H9 (cell line): ENCODE measurements at regions not wholly inside any gene's neighbourhood (a gene's known extent, or its start where the extent isn't known, plus 50 kb on each side); places are given as distances from the start of the nearest gene placed in this dataset.

Experiments used
- DNase-seq: peaks from one replicate; pipeline ENCODE4 v3.0.0-alpha.2; 2017
- H2AFZ ChIP-seq: one replicate; pipeline ENCODE4 v1.6.1; 2013; ENCODE audit warnings: mild to moderate bottlenecking, low read length, control low read depth, moderate library complexity
- H2AK5ac ChIP-seq: 2 replicates; pipeline ENCODE4 v1.6.1; 2013; ENCODE audit warnings: low read length, control low read depth, mixed read lengths; ENCODE audit not compliant: insufficient read length
- H2BK120ac ChIP-seq: one replicate; pipeline ENCODE4 v1.6.1; 2013; ENCODE audit warnings: low read depth, mild to moderate bottlenecking, low read length, control low read depth, inconsistent platforms; ENCODE audit not compliant: poor library complexity, severe bottlenecking
- H2BK12ac ChIP-seq: 2 replicates; pipeline ENCODE4 v1.6.1; 2013; ENCODE audit warnings: low read length, control low read depth, mixed read lengths, low read depth; ENCODE audit not compliant: insufficient read length
- H2BK15ac ChIP-seq: 2 replicates; pipeline ENCODE4 v1.6.1; 2013; ENCODE audit warnings: low read depth, low read length, control low read depth
- H2BK20ac ChIP-seq: one replicate; pipeline ENCODE4 v1.6.1; 2013; ENCODE audit warnings: low read depth, mild to moderate bottlenecking, low read length, control low read depth, inconsistent platforms; ENCODE audit not compliant: poor library complexity, severe bottlenecking
- H2BK5ac ChIP-seq: 2 replicates; pipeline ENCODE4 v1.6.1; 2013; ENCODE audit warnings: low read length, control low read depth, mixed read lengths; ENCODE audit not compliant: insufficient read length
- H3K14ac ChIP-seq: 2 replicates; pipeline ENCODE4 v1.6.1; 2013; ENCODE audit warnings: low read length, control low read depth; ENCODE audit not compliant: insufficient read depth
- H3K18ac ChIP-seq: 2 replicates; pipeline ENCODE4 v1.6.1; 2013; ENCODE audit warnings: low read depth, mild to moderate bottlenecking, mixed read lengths, low read length, control low read depth; ENCODE audit not compliant: insufficient read length
- H3K23ac ChIP-seq: 2 replicates; pipeline ENCODE4 v1.6.1; 2013; ENCODE audit warnings: low read length, control low read depth, mixed read lengths, low read depth; ENCODE audit not compliant: insufficient read length
- H3K23me2 ChIP-seq: 2 replicates; pipeline ENCODE4 v1.6.1; 2013; ENCODE audit warnings: low read depth, mild to moderate bottlenecking, mixed read lengths, low read length, control low read depth; ENCODE audit not compliant: insufficient read length, poor library complexity, severe bottlenecking
- H3K27ac ChIP-seq: 2 replicates; pipeline ENCODE4 v1.5.1; 2013; ENCODE audit warnings: low read length, control low read depth, mixed read lengths, low read depth; ENCODE audit not compliant: insufficient read length
- H3K27me3 ChIP-seq: 2 replicates; pipeline ENCODE4 v1.6.1; 2013; ENCODE audit warnings: low read length, control low read depth, inconsistent platforms; ENCODE audit not compliant: insufficient read depth
- H3K4ac ChIP-seq: 2 replicates; pipeline ENCODE4 v1.6.1; 2013; ENCODE audit warnings: low read depth, mild to moderate bottlenecking, control low read depth, inconsistent platforms, low read length, moderate library complexity
- H3K4me1 ChIP-seq: 2 replicates; pipeline ENCODE4 v1.6.1; 2013; ENCODE audit warnings: low read length, control low read depth, inconsistent platforms; ENCODE audit not compliant: insufficient read depth
- H3K4me2 ChIP-seq: 2 replicates; pipeline ENCODE4 v1.6.1; 2013; ENCODE audit warnings: low read length, control low read depth, mixed read lengths; ENCODE audit not compliant: insufficient read length, insufficient read depth
- H3K56ac ChIP-seq: 2 replicates; pipeline ENCODE4 v1.6.1; 2013; ENCODE audit warnings: low read depth, mild to moderate bottlenecking, mixed read lengths, low read length, control low read depth; ENCODE audit not compliant: insufficient read length
- H3K79me1 ChIP-seq: 2 replicates; pipeline ENCODE4 v1.6.1; 2013; ENCODE audit warnings: low read depth, mild to moderate bottlenecking, moderate library complexity, low read length, control low read depth, inconsistent platforms; ENCODE audit not compliant: insufficient read depth, poor library complexity, severe bottlenecking
- H3K79me2 ChIP-seq: 2 replicates; pipeline ENCODE4 v1.6.1; 2013; ENCODE audit warnings: low read length, control low read depth, inconsistent platforms; ENCODE audit not compliant: insufficient read depth
- H3K9ac ChIP-seq: 2 replicates; pipeline ENCODE4 v1.6.1; 2013; ENCODE audit warnings: low read length, control low read depth, mixed read lengths; ENCODE audit not compliant: insufficient read length; ENCODE audit errors: extremely low read depth
- H3K9me3 ChIP-seq: one replicate; pipeline ENCODE4 v1.6.1; 2013; ENCODE audit warnings: low read depth, low read length, inconsistent platforms; ENCODE audit not compliant: control insufficient read depth
- H3T11ph ChIP-seq: one replicate; pipeline ENCODE4 v1.6.1; 2013; ENCODE audit warnings: mild to moderate bottlenecking, low read length, control low read depth, inconsistent platforms
- H4K20me1 ChIP-seq: one replicate; pipeline ENCODE4 v1.6.1; 2013; ENCODE audit not compliant: control insufficient read depth, insufficient read length, insufficient read depth
- H4K5ac ChIP-seq: 2 replicates; pipeline ENCODE4 v1.6.1; 2013; ENCODE audit warnings: low read depth, mild to moderate bottlenecking, mixed read lengths, low read length, control low read depth; ENCODE audit not compliant: insufficient read length
- H4K8ac ChIP-seq: replicated peaks from 2 replicates; pipeline ENCODE4 v1.6.1; 2013; ENCODE audit warnings: low read length, control low read depth, mixed read lengths, low read depth; ENCODE audit not compliant: insufficient read length
- H4K91ac ChIP-seq: 2 replicates; pipeline ENCODE4 v1.6.1; 2013; ENCODE audit warnings: low read depth, mild to moderate bottlenecking, moderate library complexity, mixed read lengths, low read length, control low read depth; ENCODE audit not compliant: insufficient read length
- H3K27ac Mint-ChIP-seq, 3 experiments: 2 replicates in 2 of 3; 3 replicates in 1 of 3; pipeline ENCODE4 v1.8.0; 2020 to 2021; ENCODE audit warnings: mixed read lengths in 3 of 3, mild to moderate bottlenecking in 1 of 3, moderate library complexity in 1 of 3
- H3K27me3 Mint-ChIP-seq: 2 replicates; pipeline ENCODE4 v1.8.0; 2021; ENCODE audit warnings: low read depth, mild to moderate bottlenecking, moderate library complexity, mixed read lengths
- H3K36me3 Mint-ChIP-seq, 3 experiments: 2 replicates in 2 of 3; 3 replicates in 1 of 3; pipeline ENCODE4 v1.8.0; 2020 to 2021; ENCODE audit warnings: low read depth in 3 of 3, mixed read lengths in 3 of 3; ENCODE audit not compliant: insufficient read depth in 1 of 3
- H3K4me1 Mint-ChIP-seq, 2 experiments: 2 replicates each; pipeline ENCODE4 v1.8.0; 2020; ENCODE audit warnings: mixed read lengths in 2 of 2
- H3K4me3 Mint-ChIP-seq, 2 experiments: 2 replicates in 1 of 2; 3 replicates in 1 of 2; pipeline ENCODE4 v1.8.0; 2020 to 2021; ENCODE audit warnings: mild to moderate bottlenecking in 2 of 2, mixed read lengths in 2 of 2, moderate library complexity in 1 of 2
- H3K9me3 Mint-ChIP-seq, 2 experiments: 2 replicates in 1 of 2; 3 replicates in 1 of 2; pipeline ENCODE4 v1.8.0; 2020; ENCODE audit warnings: mild to moderate bottlenecking in 2 of 2, mixed read lengths in 2 of 2, moderate library complexity in 1 of 2
- CTCF ChIP-seq: fragments of 200-600 bp; sonication (generic); conservative IDR thresholded peaks from 3 replicates; pipeline ENCODE4 v1.8.0; 2021; ENCODE audit warnings: antibody characterized with exemption, mild to moderate bottlenecking
- WGBS: extraction: QIAGEN DNeasy Blood & Tissue Kit; methylation state at CpG from one replicate; pipeline ENCODE4 v1.1.7; 2013; ENCODE audit warnings: missing lambda C conversion rate, low lambda C conversion rate, mixed read lengths; ENCODE audit not compliant: insufficient read length; ENCODE audit errors: extremely low coverage; 5-methylcytosine and 5-hydroxymethylcytosine counted together

GRCh38 chr18:50456285-50456684 is 81.4 kb downstream of the SKA1 start:
- WGBS = no CpG with 5 or more reads among the region's 4 CpGs

More at GRCh38 chr18:50456285-50456684, 81.4 kb downstream of the SKA1 start:
- H3K4ac ChIP-seq = no peak overlapping the region
- no peak overlapping the region for H3K14ac ChIP-seq
- no peak overlapping the region for H2BK120ac ChIP-seq
- H3K27me3 Mint-ChIP-seq = no peaks in the 10 kb centered on the region; the same call in 1 of the 2 replicates
- H4K20me1 ChIP-seq = no peaks in the 10 kb centered on the region
- H4K5ac ChIP-seq = no peak overlapping the region
- no peak overlapping the region for H3K56ac ChIP-seq
- H3K4me1 Mint-ChIP-seq = peaks cover 43 to 51% of the 10 kb centered on the region in 2 experiments
- H2AK5ac ChIP-seq = no peak overlapping the region
- no peaks in the 10 kb centered on the region for H3K27me3 ChIP-seq
- no peak for DNase-seq
- no peak overlapping the region for H4K91ac ChIP-seq
- H2BK5ac ChIP-seq = no peak overlapping the region
- no peaks in the 10 kb centered on the region; a peak in 1 of 7 replicates for H3K36me3 Mint-ChIP-seq
- H3K18ac ChIP-seq = no peak overlapping the region
- peaks cover 0 to 4% of the 10 kb centered on the region in 2 experiments; a peak in 1 of 5 replicates for H3K9me3 Mint-ChIP-seq
- H3K27ac Mint-ChIP-seq = no peak overlapping the region
- H3K9me3 ChIP-seq = no peaks in the 10 kb centered on the region
- H2BK12ac ChIP-seq = no peak overlapping the region
- H3K23ac ChIP-seq = no peak overlapping the region
- no peak overlapping the region for H2AFZ ChIP-seq
- no peak overlapping the region for H2BK15ac ChIP-seq
- H3K23me2 ChIP-seq = no peaks in the 10 kb centered on the region
- H3K9ac ChIP-seq = no peak overlapping the region
- no peak overlapping the region for H2BK20ac ChIP-seq
- H3K4me2 ChIP-seq = no peak overlapping the region
- no peak overlapping the region for H3K27ac ChIP-seq
- no peak overlapping the region for H3T11ph ChIP-seq
- peaks cover 4% of the 10 kb centered on the region for H3K4me1 ChIP-seq
- no peak overlapping the region for H3K4me3 Mint-ChIP-seq
- H3K79me2 ChIP-seq = no peaks in the 10 kb centered on the region
- no peaks in the 10 kb centered on the region for H3K79me1 ChIP-seq
- no peak overlapping the region for H4K8ac ChIP-seq
- no peak for TF ChIP-seq CTCF
